Transverse colon (tissue), 4 donors: ENCODE measurements at regions not wholly inside any gene's neighbourhood (a gene's known extent, or its start where the extent isn't known, plus 50 kb on each side); places are given as distances from the start of the nearest gene placed in this dataset.

Experiments used
- EP300 ChIP-seq: sonication (generic); formaldehyde crosslinking; IDR thresholded peaks from one replicate; pipeline ENCODE4 v1.6.1; 2017; ENCODE audit warnings: antibody characterized with exemption, low read depth
- POLR2A ChIP-seq: fragments of 450-650 bp; IDR thresholded peaks from one replicate; pipeline ENCODE4 v1.6.1; 2016; ENCODE audit warnings: antibody characterized with exemption, mild to moderate bottlenecking, moderate library complexity
- POLR2AphosphoS5 ChIP-seq, 3 donors: sonication (generic); formaldehyde crosslinking; IDR thresholded peaks; one replicate each; pipeline ENCODE4 v1.6.1; 2016; ENCODE audit warnings: antibody characterized with exemption in 3 of 3
- TF ChIP-seq, protein P1 (sequence below), 5 experiments: fragments of 200-600 bp in 3 of 5; fragments of 450-650 bp in 2 of 5; sonication (generic) in 3 of 5; IDR thresholded peaks; 1 replicate in 2 of 5; 2 replicates in 3 of 5; pipeline ENCODE4 v1.5.1; 2016 to 2017; ENCODE audit warnings: antibody characterized with exemption in 5 of 5, inconsistent platforms in 3 of 5, mild to moderate bottlenecking in 2 of 5, moderate library complexity in 1 of 5

DNA sequence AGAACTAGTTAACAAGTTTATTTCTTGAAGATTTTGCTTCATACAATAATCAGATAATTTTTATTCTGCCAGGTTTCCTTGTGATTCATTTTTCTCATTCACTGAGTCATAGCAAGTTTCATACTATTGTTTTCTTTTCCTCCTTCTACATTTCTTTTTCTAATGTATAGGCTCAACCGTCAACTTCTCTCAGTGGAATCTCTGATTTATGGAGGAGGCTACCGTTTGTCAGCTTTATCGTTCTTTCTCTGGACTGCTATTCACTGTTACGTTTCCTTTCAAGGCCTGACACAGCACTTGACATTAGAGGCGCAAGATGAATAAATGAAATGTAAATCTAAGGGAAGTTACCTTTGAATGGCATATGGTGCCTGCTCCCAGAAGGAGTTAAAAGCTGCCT lies 284.3 kb upstream of the NR5A2 start:
- TF ChIP-seq POLR2AphosphoS5 (IDR thresholded peaks at IDR 0.05): no peak
- no peak for TF ChIP-seq POLR2A
- TF ChIP-seq, protein P1, sequence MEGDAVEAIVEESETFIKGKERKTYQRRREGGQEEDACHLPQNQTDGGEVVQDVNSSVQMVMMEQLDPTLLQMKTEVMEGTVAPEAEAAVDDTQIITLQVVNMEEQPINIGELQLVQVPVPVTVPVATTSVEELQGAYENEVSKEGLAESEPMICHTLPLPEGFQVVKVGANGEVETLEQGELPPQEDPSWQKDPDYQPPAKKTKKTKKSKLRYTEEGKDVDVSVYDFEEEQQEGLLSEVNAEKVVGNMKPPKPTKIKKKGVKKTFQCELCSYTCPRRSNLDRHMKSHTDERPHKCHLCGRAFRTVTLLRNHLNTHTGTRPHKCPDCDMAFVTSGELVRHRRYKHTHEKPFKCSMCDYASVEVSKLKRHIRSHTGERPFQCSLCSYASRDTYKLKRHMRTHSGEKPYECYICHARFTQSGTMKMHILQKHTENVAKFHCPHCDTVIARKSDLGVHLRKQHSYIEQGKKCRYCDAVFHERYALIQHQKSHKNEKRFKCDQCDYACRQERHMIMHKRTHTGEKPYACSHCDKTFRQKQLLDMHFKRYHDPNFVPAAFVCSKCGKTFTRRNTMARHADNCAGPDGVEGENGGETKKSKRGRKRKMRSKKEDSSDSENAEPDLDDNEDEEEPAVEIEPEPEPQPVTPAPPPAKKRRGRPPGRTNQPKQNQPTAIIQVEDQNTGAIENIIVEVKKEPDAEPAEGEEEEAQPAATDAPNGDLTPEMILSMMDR (IDR thresholded peaks at IDR 0.05): no peak
- TF ChIP-seq EP300: no peak
